ENCODE measurements at regions not wholly inside any gene's neighbourhood (a gene's known extent, or its start where the extent isn't known, plus 50 kb on each side); places are given as distances from the start of the nearest gene placed in this dataset.

DNA sequence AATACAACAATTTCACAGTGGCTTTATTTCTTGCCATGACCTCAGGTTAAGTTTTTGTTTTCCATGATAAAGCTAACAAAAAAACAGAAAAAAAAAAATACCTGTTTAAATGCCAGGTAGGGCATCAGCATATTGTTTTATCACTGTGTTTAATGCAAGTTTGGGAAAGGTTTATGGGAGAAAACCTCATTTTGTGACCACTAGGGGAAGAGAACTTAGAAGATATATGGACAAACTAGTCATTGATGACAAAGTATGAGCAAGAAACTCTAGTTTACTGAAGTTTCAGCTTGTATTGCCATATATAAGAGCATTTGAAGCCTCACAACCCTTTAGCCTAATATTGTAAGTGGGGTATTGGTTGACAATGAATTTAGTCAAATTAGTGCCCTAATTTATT, 1431.4 kb upstream of the CDH18 start:
- TF ChIP-seq, protein P1, sequence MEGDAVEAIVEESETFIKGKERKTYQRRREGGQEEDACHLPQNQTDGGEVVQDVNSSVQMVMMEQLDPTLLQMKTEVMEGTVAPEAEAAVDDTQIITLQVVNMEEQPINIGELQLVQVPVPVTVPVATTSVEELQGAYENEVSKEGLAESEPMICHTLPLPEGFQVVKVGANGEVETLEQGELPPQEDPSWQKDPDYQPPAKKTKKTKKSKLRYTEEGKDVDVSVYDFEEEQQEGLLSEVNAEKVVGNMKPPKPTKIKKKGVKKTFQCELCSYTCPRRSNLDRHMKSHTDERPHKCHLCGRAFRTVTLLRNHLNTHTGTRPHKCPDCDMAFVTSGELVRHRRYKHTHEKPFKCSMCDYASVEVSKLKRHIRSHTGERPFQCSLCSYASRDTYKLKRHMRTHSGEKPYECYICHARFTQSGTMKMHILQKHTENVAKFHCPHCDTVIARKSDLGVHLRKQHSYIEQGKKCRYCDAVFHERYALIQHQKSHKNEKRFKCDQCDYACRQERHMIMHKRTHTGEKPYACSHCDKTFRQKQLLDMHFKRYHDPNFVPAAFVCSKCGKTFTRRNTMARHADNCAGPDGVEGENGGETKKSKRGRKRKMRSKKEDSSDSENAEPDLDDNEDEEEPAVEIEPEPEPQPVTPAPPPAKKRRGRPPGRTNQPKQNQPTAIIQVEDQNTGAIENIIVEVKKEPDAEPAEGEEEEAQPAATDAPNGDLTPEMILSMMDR (IDR thresholded peaks at IDR 0.05; ENCODE audit: extremely low read depth in 1 of 2, insufficient read depth in 1 of 2, low read depth in 1 of 2, low read length in 2 of 2), result no peak
- TF ChIP-seq EZH2 (IDR thresholded peaks at IDR 0.05; ENCODE audit: borderline replicate concordance, low read depth, low read length, severe bottlenecking), result no peak
- no peak for TF ChIP-seq POLR2AphosphoS5 (IDR thresholded peaks at IDR 0.05; ENCODE audit: insufficient read depth, low read depth, low read length)
- TF ChIP-seq POLR2A (IDR thresholded peaks at IDR 0.05; ENCODE audit: low read depth, low read length), result no peak
- no peak for TF ChIP-seq MYC (IDR thresholded peaks at IDR 0.05; ENCODE audit: low read depth, low read length)
- no peak for TF ChIP-seq FOS (IDR thresholded peaks at IDR 0.05; ENCODE audit: borderline replicate concordance, insufficient read depth, low read length)
- TF ChIP-seq, protein P2, sequence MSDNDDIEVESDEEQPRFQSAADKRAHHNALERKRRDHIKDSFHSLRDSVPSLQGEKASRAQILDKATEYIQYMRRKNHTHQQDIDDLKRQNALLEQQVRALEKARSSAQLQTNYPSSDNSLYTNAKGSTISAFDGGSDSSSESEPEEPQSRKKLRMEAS (IDR thresholded peaks at IDR 0.05; ENCODE audit: insufficient read depth, insufficient read length), result no peak

All from endothelial cell of umbilical vein (primary cell).